Stimulated activated CD4-positive, alpha-beta T cell treated with anti-CD3 and anti-CD28 coated beads, Interleukin-15, amount 100 ng/mL, for 1 hour (primary cell): ENCODE measurements at regions not wholly inside any gene's neighbourhood (a gene's known extent, or its start where the extent isn't known, plus 50 kb on each side); places are given as distances from the start of the nearest gene placed in this dataset.
"Not testable (repeated sequence)": the region's sequence is repeated elsewhere in the genome, so short reads cannot be mapped to it uniquely, and the experiment has no call there.

Experiments
- DNase-seq, 2 donors: peaks; one replicate each; pipeline ENCODE4 v3.0.0-alpha.2; 2020; ENCODE audit warnings: low read depth in 1 of 2, low spot score in 1 of 2

DNA sequence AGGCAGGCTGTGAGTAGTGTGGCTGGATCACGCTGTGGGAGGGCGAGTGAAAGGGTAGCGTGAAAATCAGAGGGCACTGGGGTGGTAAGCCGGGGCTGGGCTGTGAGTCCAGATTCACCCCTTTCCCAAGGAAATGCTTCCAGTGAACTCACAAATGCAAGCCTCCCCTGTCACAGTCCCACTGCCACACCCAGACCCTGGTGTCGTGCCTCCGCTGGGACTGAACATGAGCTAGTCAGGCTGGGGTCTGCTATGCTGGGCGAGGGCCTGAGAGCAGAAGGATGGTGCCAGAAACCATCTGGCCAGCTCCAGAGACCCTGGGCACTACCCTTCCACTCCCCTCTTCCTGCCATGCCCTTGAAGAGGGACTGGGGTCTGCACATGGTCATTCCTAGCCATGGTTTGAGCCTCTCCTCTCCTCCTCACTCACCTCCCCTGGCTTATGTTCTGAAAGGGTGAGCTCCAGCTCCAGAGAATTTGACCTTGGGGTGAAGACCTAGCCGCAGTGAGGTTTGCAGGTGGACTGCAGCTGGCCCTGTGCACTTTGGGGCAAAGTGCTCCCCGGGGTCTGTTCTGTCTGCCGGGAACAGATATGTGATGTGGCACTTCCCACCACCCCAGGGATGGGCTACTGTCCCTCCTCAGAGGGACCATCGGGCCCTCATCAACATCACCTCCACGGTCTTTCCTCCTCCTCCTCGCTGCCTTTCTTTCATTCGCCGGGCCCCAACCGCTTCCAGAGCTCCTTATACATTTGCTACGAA lies 365.6 kb downstream of the RPS6KC1 start:
- DNase-seq: no peak

DNA sequence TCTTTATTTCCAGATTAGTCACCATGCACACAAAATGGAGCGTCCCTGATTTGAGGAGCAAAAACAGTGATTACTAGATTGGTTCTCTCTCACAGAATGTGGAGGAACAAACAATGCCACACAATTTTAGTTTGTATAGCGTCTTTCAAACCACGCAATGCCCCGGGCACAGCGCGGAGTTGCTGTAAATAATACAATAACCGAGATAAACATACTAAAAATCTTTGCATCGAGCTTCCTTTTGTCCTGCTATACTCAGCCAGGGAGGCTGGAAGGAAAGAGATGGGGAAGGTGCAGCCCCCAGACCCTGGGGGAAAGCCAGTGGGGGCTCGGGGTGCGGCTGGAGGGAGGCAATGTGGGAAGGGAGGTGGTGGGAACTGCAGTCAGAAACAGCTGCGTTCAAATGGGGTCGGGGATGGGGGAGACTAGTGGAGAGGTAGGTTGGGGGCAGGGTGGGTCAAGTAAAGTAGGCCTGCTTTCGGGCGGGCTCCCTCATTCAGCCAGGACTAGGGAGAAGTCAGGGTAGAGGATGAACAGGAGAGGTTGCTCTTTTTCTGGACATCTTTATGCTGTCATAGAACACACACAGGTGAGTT lies 366.3 kb downstream of the RPS6KC1 start:
- no peak for DNase-seq

DNA sequence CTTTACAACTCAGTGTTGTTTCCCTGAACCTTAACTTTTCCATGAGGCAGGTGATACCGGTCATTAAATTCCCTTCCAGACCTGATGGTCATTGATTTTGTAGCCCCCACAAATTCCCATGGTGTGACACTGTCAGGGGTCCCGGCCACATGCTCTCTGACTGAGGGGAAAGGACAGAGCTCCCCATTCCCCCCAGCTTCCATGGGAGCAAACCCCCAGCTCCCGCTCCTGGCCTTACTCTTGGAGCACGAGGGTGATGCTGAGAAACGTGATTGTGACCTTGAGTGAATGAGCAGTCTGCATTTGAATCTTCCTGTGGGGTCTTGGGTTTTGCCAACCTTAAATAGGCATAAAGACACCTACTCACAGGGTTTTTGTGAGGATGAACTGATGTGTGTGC lies 366.8 kb downstream of the RPS6KC1 start:
- DNase-seq: no peak

DNA sequence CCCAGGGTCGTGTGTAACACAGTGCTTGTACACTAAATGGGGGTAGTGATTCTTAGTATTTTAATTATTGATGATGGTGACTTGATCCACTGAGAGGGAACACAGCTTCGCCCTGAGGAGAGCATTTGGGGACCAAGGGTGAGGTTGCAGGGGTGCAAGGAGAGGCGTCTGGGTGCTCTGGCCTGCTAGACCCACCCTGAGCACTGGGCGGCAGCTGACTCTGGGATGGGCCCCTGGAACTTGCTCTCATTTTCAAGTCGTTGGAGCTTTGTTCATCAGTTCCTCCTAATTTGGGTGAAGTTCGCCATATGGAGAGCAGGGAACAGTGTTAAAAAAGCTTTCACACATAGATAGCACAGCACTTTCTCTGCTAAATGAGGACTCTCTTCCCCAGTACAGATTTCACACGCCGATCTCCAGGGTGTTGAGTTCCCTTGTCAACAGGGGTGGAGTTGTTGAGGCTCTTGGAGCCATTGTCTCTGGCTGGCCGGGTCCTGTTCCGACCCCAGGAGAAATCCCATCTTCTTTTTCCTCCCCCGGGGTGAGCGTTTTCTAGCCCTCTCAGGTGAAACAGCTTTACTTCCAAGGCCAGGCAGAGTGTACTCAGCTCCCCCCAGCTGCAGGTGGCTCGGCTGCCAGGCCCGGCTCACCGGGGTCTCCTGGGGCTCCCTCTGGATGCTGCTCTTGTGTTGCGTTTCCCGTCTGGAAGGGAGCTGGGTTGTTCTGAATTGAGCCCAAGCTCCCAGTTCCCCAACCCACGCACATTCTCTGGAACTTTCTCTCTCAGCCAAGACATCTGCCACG lies 367.4 kb downstream of the RPS6KC1 start:
- DNase-seq: no peak

DNA sequence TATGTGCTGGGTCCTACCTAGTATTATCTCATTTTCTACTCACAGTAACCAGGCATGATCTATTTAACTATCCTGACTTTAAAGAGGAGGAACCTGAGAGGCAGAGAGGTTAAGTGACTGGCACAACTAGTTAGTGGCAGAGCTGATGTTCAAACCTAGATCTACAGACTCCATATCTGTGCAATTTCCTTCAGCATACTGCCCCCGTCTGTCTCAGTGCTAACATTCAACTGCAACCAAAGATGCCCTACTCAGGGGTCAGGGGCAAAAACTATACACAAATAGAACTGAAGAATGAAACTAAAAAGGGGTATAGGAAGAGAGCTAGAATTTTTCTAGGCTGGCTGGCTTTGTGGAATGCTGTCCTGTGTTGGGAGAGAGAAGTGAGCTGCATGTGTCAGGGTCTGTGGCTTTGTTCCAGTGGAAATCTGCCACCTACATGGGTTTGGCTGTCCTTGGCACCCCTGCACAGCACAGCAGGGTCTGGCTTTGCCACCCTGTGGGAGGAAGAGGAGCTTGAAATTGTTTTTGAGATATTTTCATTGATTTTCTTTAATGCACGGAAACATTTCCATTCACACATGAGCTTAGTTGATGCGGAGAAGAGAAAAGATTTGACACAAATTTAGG lies 368.5 kb downstream of the RPS6KC1 start:
- no peak for DNase-seq

DNA sequence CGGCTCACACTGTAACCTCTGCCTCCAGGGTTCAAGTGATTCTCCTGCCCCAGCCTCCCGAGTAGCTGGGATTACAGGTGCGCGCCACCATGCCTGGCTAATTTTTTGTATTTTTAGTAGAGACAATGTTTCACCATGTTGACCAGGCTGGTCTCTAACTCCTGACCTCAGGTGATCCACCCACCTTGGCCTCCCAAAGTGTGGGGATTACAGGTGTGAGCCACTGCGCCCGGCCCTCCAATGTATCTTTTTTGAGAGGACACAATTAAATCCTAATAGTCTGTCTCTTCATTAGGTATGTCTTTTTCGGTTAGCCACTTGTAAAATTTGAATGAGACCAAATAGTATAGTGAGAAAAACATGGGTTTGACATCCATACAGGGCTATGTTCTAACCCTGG lies 370.1 kb downstream of the RPS6KC1 start:
- not testable (repeated sequence) for DNase-seq

DNA sequence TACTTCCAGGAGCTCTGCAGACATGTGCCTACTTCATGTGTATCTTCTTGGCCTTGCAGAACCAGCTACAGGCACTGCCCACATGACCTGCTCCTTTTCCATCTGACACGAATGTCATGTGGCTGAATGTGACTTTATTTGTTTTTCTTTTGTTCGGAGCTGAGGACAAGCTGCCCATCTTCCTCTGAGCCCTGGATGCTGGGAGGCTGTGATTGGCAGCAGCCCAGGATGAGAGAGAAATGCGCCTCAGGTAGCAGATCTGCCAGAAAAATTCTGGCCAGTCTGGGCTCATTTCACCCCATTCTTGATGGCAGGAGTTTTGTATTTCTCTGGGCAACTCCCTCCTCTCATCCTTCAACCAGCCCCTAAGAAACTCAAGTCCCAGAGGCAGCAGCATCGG lies 372.0 kb downstream of the RPS6KC1 start:
- no peak for DNase-seq

DNA sequence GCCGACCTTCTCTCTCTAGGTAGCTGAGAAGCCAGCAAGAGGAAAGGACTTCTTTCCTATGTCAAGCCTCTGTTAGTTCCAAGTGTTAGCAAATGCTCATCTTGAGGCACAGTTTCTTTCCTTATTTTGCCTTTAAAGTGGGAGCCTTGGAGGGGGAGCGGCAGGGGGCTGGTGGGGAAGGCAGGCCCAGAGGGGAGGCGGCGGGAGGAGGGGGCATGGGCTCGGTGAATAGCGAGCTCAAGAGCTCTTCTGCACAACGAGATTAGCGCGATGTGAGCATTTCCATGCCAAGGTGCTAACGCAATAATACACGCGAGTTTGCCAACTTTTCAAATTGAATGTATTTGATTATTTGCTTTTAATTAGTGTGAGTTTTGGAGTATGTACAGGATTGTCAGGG lies 372.6 kb downstream of the RPS6KC1 start:
- no peak for DNase-seq

DNA sequence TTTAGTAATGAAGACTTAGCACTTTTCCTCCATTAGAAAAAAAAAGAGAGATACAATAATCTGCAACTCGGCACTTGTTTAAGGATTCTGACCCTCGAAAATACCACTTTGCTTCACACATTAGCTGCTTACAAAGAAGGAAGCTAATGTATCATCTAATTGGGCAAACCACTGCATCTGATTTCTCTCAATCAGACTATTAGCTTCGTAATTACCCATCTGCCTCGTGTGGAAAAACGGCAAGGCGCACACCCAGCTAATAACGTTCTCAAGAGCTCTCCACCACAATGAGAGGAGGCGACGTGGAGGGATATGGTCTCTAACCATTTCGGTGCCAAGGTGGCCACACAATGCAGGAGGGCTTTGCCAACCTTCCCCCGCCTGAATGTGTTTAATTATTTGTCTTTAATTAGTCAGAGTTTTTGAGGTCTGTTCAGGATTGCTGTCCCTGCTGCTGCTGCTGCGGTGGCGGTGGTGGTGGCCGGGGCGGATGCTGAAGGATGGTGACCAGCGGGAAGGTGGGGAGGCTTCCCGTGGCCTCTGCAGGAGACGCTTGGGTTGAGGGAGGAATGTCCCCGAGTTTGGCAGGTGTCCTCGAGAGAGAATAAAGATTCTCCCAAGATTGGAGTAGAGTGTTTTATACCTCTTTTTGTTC lies 374.5 kb downstream of the RPS6KC1 start:
- DNase-seq: no peak

DNA sequence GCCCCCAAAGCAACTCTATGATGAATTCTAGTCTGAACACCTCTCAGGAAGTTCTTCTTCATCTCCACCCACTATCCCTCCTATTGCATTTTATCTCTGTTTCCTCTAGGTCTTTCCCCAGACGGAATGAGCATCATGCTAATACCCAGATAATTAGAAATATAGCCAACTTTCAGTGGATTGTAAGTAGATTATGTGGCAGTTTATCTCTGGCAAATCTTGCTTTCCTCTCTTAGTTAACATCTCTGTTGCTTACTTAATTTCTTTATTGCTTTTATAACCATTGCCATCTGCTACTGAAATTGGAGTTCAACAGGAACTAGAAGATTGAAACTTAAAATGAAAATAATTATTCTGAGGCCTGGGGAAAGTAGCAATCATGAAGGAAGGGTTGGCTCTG lies 378.6 kb downstream of the RPS6KC1 start:
- DNase-seq: no peak

DNA sequence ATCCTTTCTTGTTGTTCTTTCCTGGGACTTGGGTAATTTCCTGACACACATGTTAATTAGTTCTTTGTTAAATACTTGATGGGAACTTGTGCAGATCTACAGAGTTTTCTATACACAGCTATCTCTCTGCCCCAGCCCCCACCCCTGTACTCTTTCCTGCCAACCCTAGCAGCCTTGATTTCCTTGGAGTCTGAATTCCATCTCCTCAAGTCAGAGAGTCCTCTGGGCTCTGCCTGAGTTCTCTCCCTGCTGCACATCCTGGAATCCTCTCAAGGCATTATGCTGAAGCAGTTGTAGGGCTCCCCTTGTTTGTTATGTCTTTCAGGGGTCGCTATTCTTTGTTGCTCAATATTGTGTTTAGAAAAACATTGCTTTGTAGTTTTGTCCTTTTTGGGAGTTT lies 384.7 kb downstream of the RPS6KC1 start:
- DNase-seq: no peak

DNA sequence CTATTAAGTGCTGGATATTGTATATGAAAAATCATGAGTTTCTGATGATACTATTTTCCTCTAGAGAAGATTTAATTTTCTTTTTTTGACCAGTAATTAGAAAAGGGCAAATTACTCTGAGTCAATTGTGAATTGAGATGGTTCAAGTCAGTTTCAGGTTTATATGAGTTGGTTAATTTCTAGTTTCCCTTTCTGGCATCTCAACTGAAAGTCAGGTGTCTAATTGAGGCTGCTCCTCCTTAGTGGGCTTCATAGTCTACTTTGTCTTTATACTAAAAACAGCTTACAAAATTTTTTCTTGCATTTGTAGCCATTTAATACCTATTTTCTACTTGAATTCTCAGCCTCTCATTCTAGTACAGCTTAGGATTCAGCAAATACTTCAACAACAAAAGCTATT lies 387.3 kb downstream of the RPS6KC1 start:
- DNase-seq: no peak

DNA sequence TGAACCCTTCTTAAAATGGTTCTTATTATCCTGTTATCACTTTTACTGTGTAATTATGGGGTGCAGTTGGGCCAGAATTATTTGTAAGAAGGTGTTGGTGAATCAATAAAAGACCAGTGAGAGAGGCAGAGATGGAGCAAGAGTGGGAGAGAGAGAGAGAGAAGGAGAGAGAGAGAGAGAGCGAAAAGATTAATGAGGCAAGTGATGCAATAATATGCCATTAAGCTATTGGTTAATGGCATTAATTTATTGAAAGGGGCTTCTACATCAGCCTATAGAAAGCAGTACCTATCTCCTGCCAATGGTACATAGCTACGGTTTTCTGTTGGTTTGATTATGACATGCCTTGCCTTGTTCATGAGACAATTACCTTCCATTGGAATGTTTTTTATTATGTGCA lies 388.7 kb downstream of the RPS6KC1 start:
- DNase-seq: no peak

DNA sequence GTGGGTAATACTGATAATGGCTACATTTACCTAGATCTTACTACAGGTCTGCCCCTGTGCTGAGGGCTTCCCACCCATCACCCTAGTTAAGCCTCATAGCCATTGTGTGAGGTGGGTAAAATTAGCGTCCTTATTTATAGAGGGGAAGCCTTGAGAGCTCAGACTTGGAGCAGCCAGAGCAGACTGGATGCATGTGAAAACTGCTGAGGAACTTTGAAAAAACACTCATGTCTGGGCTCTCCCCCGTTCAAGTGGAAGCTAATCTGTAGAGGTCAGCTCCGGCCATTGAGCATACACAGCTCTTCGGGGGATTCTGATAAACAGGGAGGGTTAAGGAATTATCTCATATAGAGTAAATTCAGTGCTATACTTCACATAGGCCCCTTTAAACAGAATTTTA lies 389.7 kb downstream of the RPS6KC1 start:
- DNase-seq: no peak

DNA sequence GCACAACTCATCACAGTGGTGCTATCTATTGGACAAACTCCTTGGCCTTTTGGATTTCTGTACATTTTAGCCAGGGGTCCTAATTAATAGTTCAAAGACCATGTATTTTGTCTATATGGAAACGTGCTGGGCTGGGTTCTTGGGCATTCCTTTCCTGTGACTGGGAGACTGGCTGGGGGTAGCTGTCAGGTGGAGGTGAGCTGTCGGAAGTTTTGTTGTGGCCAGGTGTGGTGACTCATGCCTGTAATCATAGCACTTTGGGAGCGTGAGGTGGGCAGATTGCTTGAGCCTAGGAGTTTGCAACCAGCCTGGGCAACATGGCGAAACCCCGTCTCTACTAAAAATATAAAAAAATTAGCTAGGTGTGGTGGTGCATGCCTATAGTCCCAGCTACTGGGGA lies 392.4 kb downstream of the RPS6KC1 start:
- DNase-seq: no peak

DNA sequence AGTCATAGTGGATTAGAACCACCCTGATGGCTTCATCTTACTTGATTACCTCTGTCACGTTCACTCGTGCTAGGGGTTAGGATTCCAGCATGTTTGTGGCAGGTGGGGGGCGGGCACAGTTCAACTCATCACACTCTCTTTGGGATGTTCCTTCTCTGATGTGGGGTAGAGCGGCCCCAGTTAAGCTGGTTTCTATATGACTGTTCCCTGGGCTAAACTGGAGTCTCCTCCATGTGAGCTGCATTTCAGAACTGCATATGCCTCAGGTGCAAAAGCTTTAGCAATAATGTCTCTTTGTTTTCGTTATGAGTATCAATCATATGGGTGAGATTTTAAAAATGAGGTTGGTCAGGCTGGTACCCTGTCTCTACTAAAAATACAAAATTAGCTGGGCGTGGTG lies 393.2 kb downstream of the RPS6KC1 start:
- DNase-seq: no peak

DNA sequence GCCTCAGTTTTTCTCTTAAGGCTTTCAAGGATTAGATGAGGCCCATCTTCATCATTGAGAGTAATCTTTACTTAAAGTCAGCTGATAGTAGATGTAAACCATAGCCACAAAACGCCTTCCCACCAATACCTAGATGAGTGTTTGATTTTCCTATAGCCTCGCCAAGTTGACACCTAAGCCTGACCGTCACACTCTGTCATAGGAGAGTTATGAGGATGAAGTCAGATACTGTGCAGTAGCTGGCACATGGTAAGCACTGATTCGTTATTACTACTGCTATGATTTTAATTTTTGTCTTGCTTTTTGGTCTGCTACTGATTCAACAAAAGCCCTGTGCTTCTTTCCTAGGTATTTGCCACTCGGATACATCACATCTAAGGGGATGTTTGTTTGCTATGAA lies 395.5 kb downstream of the RPS6KC1 start:
- DNase-seq: no peak

DNA sequence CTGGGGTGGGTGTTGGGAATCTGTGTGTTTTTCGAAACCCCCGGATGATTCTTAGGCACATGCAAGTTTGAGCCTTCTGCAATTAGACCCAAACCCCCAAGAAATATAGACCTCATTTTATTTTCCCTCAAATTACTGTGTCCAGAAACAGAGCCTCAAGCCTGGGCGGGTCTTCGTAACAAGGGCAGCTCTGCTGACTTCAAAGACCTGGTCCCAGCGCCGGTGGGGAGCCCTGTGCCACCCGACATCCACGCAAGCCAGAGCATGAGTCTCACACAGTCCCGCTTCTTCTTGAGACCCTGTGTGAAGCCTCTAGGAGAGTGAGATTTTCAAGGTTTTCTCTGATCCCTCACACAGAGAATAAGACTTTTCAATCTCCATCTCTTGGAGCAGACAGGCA lies 397.3 kb downstream of the RPS6KC1 start:
- no peak for DNase-seq

DNA sequence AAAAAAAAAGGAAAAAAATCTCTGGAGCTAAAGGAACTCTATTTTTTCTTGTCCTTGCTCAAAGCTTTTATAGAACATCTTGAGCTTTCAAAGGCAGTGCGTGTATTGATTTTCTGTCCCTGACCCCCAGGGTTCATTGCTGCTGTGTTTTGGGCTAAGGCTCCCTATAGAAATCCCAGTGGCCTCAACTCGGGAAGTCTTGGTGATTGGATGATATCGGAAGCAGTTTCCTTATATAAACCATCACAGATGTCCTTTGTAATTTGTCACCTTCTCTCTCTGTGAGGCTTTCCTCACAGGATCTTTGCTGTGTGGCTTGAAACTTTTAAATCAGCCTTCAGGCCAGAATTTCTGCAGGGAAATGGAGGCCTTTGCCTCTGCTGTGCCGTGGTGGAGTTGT lies 397.7 kb downstream of the RPS6KC1 start:
- no peak for DNase-seq

DNA sequence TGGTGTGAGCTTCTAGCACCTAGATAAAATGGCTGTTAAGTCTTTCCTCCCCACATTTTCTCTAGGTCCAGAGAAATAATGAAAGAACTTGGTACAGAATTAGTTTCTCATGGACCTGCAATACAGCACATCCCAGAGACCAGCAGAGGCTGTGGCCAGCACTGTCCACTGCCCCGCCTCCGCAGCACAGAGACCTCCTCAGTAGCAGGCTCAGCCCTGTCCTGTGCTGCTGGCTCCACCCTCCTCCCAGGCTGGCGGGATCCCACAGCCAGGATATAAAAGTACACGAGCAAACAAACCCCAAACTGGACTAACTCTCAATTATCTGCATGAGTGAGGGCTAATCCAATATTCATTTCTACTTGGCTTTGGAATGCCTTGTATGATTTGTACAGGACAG lies 401.5 kb downstream of the RPS6KC1 start:
- DNase-seq: no peak

DNA sequence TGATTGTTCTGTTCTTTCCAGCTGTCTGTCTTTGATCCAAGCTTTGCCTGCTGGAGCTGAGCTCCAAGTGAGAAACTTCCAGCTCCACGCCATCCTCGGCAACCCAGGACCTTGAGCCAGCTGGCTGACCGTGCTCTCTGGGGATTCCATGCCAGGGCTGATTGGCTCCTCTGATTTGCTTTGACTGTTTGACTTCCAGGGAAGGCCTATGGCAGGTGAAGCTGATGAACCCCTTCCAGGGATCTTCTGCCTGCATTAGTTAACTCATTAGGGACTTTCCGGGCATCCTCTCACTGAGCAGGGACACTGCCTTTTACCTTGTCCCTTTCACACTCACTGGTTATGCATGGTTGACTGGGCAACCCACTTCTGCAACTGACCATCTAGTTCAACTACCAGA lies 406.1 kb downstream of the RPS6KC1 start:
- DNase-seq: no peak
